ENCODE measurements at regions not wholly inside any gene's neighbourhood (a gene's known extent, or its start where the extent isn't known, plus 50 kb on each side); places are given as distances from the start of the nearest gene placed in this dataset.

DNA sequence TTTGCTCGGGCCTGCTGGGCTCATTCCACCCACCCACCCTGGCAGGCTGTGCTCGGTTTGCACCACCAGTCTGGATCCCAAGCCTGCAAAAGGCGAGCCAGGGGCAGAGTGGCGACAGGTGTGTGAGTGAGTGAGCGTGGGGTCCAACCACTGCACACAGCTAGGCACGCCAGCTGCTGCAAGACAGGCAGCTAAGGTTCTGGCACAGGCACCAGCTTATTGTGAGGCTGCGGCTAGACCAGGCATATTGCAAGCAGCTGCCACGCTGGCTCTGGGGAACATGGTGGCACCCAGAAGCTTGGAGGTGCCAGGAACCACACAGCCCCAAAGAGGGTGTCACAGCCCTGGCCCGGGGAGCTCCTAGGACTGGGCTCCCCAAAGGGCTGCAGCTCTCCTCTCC lies 205.1 kb downstream of the ANKRD60 start:
- Histone ChIP-seq H2BK20ac (ENCODE audit: low read depth, low read length, poor library complexity, severe bottlenecking) (no peak overlapping the region), H3K9ac (ENCODE audit: extremely low read depth, insufficient read length, low read length) (no peak overlapping the region), H3K27ac (ENCODE audit: insufficient read length, low read depth, low read length) (no peak overlapping the region), H3K14ac (ENCODE audit: insufficient read depth, low read length) (no peak overlapping the region), H3K18ac (ENCODE audit: insufficient read length, low read depth, low read length) (no peak overlapping the region), H4K91ac (ENCODE audit: insufficient read length, low read depth, low read length) (no peak overlapping the region), H3K9me3 (ENCODE audit: control insufficient read depth, low read depth, low read length) (no peaks in the 10 kb centered on the region), H4K5ac (ENCODE audit: insufficient read length, low read depth, low read length) (no peak overlapping the region), H3K79me2 (ENCODE audit: insufficient read depth, low read length) (no peaks in the 10 kb centered on the region), H3K79me1 (ENCODE audit: insufficient read depth, low read depth, low read length, poor library complexity, severe bottlenecking) (no peaks in the 10 kb centered on the region), H2BK120ac (ENCODE audit: low read depth, low read length, poor library complexity, severe bottlenecking) (no peak overlapping the region), H3K4me1 (ENCODE audit: insufficient read depth, low read length) (no peaks in the 10 kb centered on the region), H3K56ac (ENCODE audit: insufficient read length, low read depth, low read length) (no peak overlapping the region), H2BK12ac (ENCODE audit: insufficient read length, low read depth, low read length) (no peak overlapping the region), H3K23me2 (ENCODE audit: insufficient read length, low read depth, low read length, poor library complexity, severe bottlenecking) (no peaks in the 10 kb centered on the region), H4K20me1 (ENCODE audit: control insufficient read depth, insufficient read depth, insufficient read length) (no peaks in the 10 kb centered on the region), H2AK5ac (ENCODE audit: insufficient read length, low read length) (no peak overlapping the region), H3K27me3 (ENCODE audit: insufficient read depth, low read length) (no peaks in the 10 kb centered on the region), H2BK5ac (ENCODE audit: insufficient read length, low read length) (no peak overlapping the region), H4K8ac (replicated peaks; ENCODE audit: insufficient read length, low read depth, low read length) (no peak overlapping the region), H2BK15ac (ENCODE audit: low read depth, low read length) (no peak overlapping the region), H2AFZ (ENCODE audit: low read length) (no peak overlapping the region), H3K23ac (ENCODE audit: insufficient read length, low read depth, low read length) (no peak overlapping the region), H3K4ac (ENCODE audit: low read depth, low read length) (no peak overlapping the region), H3T11ph (ENCODE audit: low read length) (no peak overlapping the region), H3K4me2 (ENCODE audit: insufficient read depth, insufficient read length, low read length) (no peak overlapping the region)
- Mint-ChIP-seq H3K27me3 (ENCODE audit: low read depth) (no peaks in the 10 kb centered on the region), H3K4me1 (peaks cover 2 to 3% of the 10 kb centered on the region in 2 experiments; a peak in 2 of 4 replicates), H3K36me3 (ENCODE audit: insufficient read depth in 1 of 3, low read depth in 3 of 3) (no peaks in the 10 kb centered on the region), H3K27ac (no peak overlapping the region), H3K9me3 (no peaks in the 10 kb centered on the region), H3K4me3 (no peak overlapping the region)
- WGBS (ENCODE audit: extremely low coverage, insufficient read length, low lambda C conversion rate) = no CpG with 5 or more reads among the region's 9 CpGs
- TF ChIP-seq, protein P1, sequence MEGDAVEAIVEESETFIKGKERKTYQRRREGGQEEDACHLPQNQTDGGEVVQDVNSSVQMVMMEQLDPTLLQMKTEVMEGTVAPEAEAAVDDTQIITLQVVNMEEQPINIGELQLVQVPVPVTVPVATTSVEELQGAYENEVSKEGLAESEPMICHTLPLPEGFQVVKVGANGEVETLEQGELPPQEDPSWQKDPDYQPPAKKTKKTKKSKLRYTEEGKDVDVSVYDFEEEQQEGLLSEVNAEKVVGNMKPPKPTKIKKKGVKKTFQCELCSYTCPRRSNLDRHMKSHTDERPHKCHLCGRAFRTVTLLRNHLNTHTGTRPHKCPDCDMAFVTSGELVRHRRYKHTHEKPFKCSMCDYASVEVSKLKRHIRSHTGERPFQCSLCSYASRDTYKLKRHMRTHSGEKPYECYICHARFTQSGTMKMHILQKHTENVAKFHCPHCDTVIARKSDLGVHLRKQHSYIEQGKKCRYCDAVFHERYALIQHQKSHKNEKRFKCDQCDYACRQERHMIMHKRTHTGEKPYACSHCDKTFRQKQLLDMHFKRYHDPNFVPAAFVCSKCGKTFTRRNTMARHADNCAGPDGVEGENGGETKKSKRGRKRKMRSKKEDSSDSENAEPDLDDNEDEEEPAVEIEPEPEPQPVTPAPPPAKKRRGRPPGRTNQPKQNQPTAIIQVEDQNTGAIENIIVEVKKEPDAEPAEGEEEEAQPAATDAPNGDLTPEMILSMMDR (conservative IDR thresholded peaks at IDR 0.05) = no peak
- DNase-seq = no peak
